Ishikawa (cell line): ENCODE measurements at regions not wholly inside any gene's neighbourhood (a gene's known extent, or its start where the extent isn't known, plus 50 kb on each side); places are given as distances from the start of the nearest gene placed in this dataset.

Experiments
- CEBPB ChIP-seq: IDR thresholded peaks from 2 replicates; pipeline ENCODE4 v1.6.1; 2012
- CREB1 ChIP-seq: IDR thresholded peaks from 2 replicates; pipeline ENCODE4 v1.6.1; 2012; ENCODE audit warnings: low read depth
- EGR1 ChIP-seq: IDR thresholded peaks from 2 replicates; pipeline ENCODE4 v1.6.1; 2012
- EP300 ChIP-seq: IDR thresholded peaks from 2 replicates; pipeline ENCODE4 v1.6.1; 2012; ENCODE audit warnings: borderline replicate concordance
- FOXM1 ChIP-seq: IDR thresholded peaks from 2 replicates; pipeline ENCODE4 v1.6.1; 2012; ENCODE audit warnings: low read depth, borderline replicate concordance
- NFIC ChIP-seq: IDR thresholded peaks from 2 replicates; pipeline ENCODE4 v1.6.1; 2012
- RAD21 ChIP-seq: IDR thresholded peaks from 2 replicates; pipeline ENCODE4 v1.6.1; 2012; ENCODE audit warnings: low read depth
- TAF1 ChIP-seq: IDR thresholded peaks from 2 replicates; pipeline ENCODE4 v1.6.1; 2012; ENCODE audit warnings: low read depth, mild to moderate bottlenecking
- TCF12 ChIP-seq: IDR thresholded peaks from 2 replicates; pipeline ENCODE4 v1.6.1; 2012; ENCODE audit warnings: low read depth
- TEAD4 ChIP-seq: IDR thresholded peaks from 2 replicates; pipeline ENCODE4 v1.6.1; 2012
- YY1 ChIP-seq: IDR thresholded peaks from 2 replicates; pipeline ENCODE4 v1.6.1; 2012; ENCODE audit warnings: low read depth
- ZBTB7A ChIP-seq: IDR thresholded peaks from 2 replicates; pipeline ENCODE4 v1.6.1; 2012; ENCODE audit warnings: low read depth
- TF ChIP-seq, protein P1 (sequence below): IDR thresholded peaks from 2 replicates; pipeline ENCODE4 v1.6.1; 2012
- TF ChIP-seq, protein P2 (sequence below): IDR thresholded peaks from 2 replicates; pipeline ENCODE4 v1.6.1; 2012; ENCODE audit warnings: low read depth, mild to moderate bottlenecking
- TF ChIP-seq, protein P3 (sequence below): IDR thresholded peaks from 2 replicates; pipeline ENCODE4 v1.6.1; 2012

GRCh38 chr4:149296503-149296902 lies 519.1 kb downstream of the IQCM start:
- TF ChIP-seq CEBPB (no peak), YY1 (peak; percentile 66; the same call in 1 of the 2 replicates), NFIC (peak; percentile 91), CREB1 (no peak), TEAD4 (peak; percentile 39), TCF12 (peak; percentile 59), EP300 (peak; percentile 62; the same call in 1 of the 2 replicates), RAD21 (no peak), TAF1 (no peak), EGR1 (no peak), FOXM1 (peak; percentile 42; the same call in 1 of the 2 replicates), ZBTB7A (peak; percentile 72; the same call in 1 of the 2 replicates)
- TF ChIP-seq, protein P1, sequence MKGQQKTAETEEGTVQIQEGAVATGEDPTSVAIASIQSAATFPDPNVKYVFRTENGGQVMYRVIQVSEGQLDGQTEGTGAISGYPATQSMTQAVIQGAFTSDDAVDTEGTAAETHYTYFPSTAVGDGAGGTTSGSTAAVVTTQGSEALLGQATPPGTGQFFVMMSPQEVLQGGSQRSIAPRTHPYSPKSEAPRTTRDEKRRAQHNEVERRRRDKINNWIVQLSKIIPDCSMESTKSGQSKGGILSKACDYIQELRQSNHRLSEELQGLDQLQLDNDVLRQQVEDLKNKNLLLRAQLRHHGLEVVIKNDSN = no peak
- TF ChIP-seq, protein P2, sequence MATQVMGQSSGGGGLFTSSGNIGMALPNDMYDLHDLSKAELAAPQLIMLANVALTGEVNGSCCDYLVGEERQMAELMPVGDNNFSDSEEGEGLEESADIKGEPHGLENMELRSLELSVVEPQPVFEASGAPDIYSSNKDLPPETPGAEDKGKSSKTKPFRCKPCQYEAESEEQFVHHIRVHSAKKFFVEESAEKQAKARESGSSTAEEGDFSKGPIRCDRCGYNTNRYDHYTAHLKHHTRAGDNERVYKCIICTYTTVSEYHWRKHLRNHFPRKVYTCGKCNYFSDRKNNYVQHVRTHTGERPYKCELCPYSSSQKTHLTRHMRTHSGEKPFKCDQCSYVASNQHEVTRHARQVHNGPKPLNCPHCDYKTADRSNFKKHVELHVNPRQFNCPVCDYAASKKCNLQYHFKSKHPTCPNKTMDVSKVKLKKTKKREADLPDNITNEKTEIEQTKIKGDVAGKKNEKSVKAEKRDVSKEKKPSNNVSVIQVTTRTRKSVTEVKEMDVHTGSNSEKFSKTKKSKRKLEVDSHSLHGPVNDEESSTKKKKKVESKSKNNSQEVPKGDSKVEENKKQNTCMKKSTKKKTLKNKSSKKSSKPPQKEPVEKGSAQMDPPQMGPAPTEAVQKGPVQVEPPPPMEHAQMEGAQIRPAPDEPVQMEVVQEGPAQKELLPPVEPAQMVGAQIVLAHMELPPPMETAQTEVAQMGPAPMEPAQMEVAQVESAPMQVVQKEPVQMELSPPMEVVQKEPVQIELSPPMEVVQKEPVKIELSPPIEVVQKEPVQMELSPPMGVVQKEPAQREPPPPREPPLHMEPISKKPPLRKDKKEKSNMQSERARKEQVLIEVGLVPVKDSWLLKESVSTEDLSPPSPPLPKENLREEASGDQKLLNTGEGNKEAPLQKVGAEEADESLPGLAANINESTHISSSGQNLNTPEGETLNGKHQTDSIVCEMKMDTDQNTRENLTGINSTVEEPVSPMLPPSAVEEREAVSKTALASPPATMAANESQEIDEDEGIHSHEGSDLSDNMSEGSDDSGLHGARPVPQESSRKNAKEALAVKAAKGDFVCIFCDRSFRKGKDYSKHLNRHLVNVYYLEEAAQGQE = peak; percentile 47; the same call in 1 of the 2 replicates
- TF ChIP-seq, protein P3, sequence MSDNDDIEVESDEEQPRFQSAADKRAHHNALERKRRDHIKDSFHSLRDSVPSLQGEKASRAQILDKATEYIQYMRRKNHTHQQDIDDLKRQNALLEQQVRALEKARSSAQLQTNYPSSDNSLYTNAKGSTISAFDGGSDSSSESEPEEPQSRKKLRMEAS = 0 out of 2 replicates have a peak, but pooled peaks have one; percentile 40

DNA sequence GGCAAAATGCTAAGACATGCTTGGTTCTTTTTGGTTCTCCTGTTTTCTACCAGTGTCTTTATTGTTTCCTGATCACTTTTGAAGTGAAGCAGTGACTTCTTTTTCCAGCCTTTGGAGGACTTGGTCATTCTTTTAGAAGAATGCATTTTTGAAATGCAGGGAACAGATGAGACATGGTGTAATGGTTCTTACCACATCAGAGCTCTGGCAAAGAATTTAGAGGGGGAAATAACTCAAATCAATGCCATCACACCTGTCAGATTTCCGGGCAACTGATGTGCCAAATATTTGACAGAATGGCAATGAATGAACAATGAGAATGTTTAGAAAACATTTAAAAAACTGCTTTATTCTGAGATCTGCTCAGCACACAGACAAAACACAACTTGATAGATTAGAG lies 519.6 kb downstream of the IQCM start:
- TF ChIP-seq NFIC (no peak), FOXM1 (no peak), YY1 (no peak), TAF1 (no peak), TEAD4 (peak; percentile 76; the same call in 1 of the 2 replicates), RAD21 (no peak), CEBPB (peak; percentile 74), ZBTB7A (no peak), EGR1 (no peak), CREB1 (no peak), EP300 (peak; percentile 64; the same call in 1 of the 2 replicates), TCF12 (peak; percentile 51)
- TF ChIP-seq, protein P3 = no peak
- TF ChIP-seq, protein P2 = no peak

DNA sequence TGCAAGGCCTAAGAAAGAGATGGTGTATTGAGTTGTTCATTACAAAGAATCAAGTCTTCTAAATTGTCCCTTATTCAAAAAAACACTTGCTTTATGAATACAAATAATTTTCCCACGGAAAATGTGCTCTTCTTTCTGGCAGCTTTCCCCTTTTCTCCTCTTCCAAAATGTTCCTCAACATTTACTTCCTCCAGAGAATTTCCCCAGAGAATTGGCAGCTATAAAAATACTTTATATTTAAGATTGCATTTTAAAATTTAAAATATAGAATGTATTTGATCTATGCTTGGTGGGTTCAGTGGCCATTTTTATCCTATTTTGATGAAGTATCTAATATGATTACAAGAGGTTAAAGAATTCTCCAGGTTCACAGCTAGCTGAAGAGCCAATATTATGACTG lies 521.0 kb downstream of the IQCM start:
- TF ChIP-seq, protein P1 = no peak
- TF ChIP-seq EP300 (no peak), EGR1 (no peak), RAD21 (no peak), TCF12 (no peak), TAF1 (no peak), YY1 (no peak), NFIC (no peak), FOXM1 (no peak), ZBTB7A (no peak), CEBPB (no peak), TEAD4 (no peak)
- TF ChIP-seq, protein P3 = no peak
- TF ChIP-seq, protein P2 = no peak

- no peak for TF ChIP-seq FOXM1
- no peak for TF ChIP-seq CEBPB
- TF ChIP-seq, protein P2 = no peak
- TF ChIP-seq, protein P3 = no peak
- TF ChIP-seq, protein P1 = no peak
- no peak for TF ChIP-seq CREB1
- no peak for TF ChIP-seq YY1
- TF ChIP-seq EGR1 = no peak
- TF ChIP-seq TCF12 = no peak
- no peak for TF ChIP-seq ZBTB7A
- TF ChIP-seq TEAD4 = no peak
- no peak for TF ChIP-seq NFIC
- TF ChIP-seq TAF1 = no peak
- TF ChIP-seq EP300 = no peak
- TF ChIP-seq RAD21 = no peak
Observed at GRCh38 chr4:149293046-149293649, 522.5 kb downstream of the IQCM start.
